Left hindlimb (tissue), 1 donor: ENCODE measurements at regions not wholly inside any gene's neighbourhood (a gene's known extent, or its start where the extent isn't known, plus 50 kb on each side); places are given as distances from the start of the nearest gene placed in this dataset.
"Not testable (repeated sequence)": the region's sequence is repeated elsewhere in the genome, so short reads cannot be mapped to it uniquely, and the experiment has no call there.

Source experiments
- DNase-seq: peaks from one replicate; pipeline ENCODE4 v3.0.0-alpha.2; 2018

DNA sequence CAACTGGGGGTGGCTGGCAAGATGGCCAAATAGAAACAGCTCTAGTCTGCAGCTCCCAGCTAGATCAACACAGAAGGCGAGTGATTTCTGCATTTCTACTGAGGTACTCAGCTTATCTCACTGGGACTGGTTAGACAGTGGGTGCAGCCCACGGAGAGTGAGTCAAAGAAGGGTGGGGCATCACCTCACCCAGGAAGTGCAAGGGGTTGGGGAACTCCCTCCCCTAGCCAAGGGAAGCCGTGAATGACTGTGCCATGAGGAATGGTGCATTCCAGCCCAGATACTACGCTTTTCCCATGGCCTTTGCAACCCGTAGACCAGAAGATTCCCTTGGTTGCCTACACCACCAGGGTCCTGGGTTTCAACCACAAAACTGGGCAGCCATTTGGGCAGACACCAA, 452.6 kb downstream of the NR4A2 start:
- not testable (repeated sequence) for DNase-seq

DNA sequence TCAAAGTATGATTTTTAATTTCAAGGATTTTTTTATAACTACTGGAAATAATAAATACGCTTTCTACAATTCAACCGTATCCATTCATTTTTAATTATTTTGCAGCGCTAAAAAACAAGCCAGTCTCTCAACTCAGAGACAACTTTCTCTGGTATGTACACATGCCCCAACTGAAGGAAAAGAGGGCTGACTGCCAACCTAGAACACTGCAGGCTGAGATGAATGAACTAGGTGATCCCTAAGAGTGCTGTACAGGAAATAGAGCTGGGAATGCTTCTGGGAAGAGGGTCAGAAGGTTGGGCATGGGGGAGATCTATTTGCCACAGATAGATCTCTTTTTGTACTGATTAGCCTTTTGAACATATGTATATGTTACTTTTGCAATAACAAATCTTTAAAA, 460.1 kb downstream of the NR4A2 start:
- no peak for DNase-seq

DNA sequence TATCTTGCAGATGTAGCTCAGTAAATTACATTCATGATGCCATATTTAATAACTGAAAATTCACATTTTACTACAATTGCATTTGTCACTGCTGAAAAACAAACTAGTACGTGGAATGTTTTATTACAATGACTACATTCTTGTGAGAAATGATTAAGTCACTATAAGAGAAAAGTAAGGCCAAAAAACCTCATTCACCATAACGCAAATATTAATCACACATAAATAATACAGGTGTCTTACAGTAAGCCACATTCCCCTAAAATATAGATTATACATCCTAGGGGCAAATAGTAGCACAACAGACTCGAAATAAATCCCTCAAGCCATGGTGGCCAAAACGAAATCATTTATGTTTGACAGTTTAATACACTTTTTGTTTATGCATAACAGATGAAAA, 460.6 kb downstream of the NR4A2 start:
- no peak for DNase-seq

DNA sequence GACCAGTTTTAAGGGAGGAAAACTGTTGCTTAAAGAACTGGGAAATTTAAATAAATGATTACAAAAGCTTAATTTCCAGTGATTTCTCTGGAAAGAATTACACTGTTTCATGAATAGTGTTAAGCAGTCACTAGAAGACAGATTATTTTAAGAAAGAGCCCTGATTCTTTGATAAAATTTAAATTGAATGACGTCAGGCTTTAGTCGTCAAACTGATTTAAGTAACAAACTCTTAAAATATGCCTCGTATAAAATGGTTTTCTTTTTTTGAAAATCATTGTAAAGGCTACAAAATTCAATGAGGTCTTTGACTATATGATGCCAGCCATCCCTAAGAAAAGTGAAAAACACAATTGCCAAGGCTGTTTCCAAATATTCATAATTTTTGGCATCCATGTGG, 465.0 kb downstream of the NR4A2 start:
- DNase-seq: no peak

DNA sequence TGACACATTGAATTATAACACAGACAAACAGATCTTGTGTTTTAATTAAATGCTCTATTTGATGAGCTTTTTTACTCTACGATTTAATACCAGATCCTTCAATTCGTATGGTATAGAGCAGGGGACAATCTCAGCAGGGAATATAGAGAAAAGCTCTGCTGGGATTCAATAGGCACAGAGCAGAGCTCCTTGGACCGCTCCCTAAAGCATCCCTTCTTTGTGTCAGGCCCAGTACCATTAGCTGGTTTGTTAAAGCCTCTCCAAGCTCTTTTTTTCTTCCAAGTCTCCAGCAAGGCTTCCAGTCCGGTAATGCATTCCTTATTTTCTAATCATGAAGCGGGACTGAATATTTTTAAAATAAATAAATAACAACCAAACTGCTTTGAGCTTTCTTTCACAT, 466.0 kb downstream of the NR4A2 start:
- DNase-seq: no peak

DNA sequence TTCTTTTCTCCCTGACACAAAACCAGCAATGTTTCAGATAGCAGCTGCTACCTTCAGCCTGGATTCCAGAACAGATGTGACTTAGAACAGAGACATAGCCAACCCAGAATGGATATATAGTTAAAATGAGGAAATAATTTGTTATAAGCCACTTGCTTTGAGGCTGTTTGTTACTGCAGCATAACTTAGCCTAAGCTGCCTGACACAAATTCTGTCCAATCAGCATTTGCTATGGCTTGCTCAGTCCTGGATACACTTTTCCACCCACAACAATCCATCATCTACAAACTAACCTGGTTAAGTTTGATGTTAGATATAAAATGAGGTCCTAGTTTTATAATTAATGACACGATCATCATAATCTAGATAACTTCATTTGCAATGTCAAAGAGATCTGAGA, 480.4 kb downstream of the NR4A2 start:
- DNase-seq: no peak

DNA sequence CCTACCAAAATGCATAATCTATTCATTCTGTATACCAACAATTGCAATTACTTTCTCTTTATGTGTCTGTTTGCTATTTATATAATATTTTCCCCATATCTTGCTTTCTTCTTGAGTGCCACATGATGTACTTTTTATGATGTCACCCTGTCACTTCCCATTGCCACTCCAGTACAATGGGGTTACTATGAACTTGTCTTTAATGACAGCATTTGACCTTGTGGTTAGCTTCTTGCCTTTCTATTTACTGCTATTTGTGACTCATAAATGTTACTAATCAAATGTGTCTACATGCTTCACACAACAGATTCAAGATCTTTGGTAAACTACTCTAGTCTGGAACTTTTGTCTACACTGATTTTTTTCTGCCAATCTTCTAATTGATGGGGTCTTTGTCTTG, 486.3 kb downstream of the NR4A2 start:
- no peak for DNase-seq

DNA sequence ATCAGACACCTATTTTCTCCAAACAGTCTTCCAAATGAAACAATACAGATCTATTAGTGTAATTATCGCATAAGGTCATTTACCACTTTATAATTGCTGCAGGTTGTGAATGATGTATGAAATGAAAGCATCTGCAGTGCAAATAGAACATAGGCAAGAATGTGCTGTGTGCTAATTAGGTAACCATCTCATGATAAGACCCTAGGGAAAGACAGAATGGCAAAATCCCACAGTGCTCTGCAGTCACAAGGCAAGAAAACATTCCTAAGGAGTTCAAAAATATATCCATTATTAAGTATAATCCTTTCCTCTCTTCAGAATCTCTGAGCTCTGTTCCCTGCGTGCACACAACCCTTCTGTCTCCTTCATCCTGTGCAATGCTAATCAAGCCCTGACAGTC, 488.1 kb downstream of the NR4A2 start:
- no peak for DNase-seq

DNA sequence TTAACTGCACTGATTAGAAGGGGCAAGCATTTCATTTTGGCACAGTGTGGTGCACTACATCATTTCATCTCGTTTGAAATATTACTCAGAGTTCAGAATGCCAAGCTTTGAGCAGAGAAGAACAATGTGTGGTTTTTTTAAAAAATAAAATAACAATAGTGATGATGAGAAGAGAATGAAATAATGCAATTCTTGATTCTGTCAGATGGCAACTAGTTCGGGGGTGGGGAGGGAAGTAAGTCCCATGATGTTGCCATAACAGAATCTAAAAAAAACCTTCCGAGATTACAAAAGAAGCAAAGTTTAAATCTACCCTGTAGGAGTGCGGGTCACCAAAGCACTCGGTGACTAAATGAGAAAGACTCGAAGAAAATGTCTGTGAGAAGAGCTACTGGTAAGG, 490.4 kb downstream of the NR4A2 start:
- DNase-seq: no peak

DNA sequence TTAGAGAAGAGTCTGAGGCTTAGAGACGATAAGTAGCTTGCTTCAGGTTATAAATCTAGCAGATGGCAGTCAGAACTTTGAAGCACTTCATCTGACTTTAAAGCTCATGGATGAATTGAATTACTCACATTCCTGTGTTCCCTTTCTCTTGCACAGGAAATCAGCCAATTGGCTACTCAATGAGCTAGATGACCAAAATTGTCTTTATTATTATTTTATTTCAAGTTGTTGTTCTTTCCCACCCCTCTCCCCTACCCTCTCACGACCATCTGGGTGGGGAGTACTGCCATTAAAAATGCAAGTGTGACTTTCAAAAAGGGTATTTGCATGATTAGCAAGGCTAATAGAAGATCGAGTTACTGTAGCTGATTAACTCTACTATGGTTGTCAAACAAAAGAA, 491.1 kb downstream of the NR4A2 start:
- DNase-seq: no peak

DNA sequence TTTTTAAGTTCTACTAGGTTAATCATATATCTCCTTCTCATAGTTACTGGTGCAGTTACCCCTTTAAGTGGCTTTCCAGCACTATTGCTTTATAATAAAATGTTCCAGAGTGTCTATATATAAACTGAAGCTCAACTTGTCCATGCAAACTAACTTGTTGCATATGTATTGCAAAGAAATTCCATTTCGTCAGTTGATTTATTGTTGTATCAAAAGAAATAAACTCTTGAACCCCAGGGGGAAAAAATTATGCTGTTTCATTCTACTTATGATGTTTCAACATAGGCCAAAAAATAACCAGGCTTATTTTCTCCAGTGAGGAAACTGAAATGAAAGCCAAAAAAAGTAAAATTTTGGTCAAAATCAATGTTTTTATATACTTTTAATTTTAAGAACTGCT, 491.9 kb downstream of the NR4A2 start:
- DNase-seq: no peak

DNA sequence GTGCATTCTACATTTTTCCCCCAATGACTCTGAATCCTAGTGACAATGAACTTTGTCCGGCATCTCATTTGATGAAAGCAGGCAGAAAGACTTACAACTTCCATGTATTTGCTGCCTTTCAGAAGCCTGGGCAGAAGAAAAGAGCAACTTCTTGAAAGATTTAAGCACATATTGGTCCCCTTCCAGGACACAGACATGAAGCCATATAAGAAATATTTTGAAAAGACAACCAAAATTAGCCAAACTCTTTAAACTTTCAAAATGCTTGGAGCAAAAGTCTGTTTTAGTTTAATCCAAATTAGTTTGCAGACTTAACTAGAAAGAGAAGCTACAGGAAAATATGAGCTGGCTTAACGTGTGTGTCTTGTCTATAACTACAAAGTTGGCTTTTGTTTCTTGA, 492.5 kb downstream of the NR4A2 start:
- no peak for DNase-seq

DNA sequence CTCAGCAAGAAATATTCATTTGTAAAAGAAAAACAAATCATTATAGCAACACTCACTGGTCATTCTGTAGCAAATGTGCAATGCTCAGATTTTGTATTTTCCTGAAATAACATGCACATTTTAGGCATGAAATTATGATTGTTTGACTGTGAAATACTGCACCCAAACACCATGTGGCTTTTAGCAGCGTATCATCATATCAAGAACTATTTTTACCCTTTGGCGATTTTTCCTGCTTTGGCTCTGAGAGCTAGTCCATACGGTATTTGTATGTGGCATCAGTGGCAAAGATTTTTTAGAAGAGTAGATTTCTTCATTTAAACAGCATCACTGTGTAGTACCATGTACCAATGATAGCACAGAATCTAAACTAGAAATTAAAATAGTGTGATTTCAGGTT, 493.1 kb downstream of the NR4A2 start:
- DNase-seq: no peak

DNA sequence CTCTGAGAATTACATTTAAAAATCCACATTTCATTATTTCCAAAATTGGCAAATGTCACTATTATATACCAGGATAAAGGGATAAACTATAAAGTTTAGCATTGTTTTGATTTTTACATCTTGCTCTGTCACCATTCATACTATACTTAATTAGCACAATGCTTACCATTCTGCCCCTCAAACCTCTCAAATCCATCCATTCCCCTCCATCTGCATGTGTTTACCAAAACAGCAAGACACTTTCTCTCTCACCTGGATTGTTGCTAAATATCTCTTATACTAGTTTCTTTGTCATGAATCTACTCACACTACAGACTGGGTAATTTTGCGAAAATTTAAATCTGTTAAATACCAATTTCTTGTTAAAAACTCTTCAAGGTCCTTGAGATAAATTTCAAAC, 496.1 kb downstream of the NR4A2 start:
- DNase-seq: no peak

DNA sequence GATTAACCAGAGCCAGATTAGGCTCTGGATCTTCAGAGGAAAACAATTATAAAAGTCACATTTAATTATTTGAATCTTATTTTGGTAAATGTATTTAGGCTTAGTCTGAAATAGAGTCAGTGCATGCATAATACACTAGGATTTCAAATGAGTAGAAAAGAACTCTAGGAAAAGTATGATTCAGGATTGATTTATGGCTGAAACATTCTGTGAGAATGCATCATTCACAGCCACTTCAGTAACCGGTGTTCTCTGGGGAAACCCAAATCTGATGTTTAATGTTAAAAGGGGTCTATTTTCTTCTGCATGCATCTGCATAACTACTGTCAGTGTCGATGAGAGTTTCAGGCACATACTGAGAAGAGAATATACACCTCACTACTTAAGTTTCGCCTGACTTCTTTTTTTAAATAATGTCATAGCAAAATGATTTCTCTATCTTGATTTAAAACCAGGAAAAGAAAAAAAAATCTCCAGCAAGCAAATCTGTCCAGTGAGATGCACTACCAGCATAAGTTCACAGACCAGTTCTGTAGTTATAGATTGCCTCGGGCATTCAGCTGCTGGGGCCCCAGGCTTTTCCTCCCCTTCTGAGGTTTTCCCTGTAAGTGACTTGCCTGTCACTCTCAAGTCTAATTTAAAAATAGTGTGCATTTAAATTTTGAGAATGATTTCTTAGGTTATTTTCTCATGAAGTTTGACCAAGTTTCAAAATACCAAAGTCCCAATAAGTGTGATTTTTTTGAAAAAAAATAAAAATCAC, 501.5 kb downstream of the NR4A2 start:
- no peak for DNase-seq

DNA sequence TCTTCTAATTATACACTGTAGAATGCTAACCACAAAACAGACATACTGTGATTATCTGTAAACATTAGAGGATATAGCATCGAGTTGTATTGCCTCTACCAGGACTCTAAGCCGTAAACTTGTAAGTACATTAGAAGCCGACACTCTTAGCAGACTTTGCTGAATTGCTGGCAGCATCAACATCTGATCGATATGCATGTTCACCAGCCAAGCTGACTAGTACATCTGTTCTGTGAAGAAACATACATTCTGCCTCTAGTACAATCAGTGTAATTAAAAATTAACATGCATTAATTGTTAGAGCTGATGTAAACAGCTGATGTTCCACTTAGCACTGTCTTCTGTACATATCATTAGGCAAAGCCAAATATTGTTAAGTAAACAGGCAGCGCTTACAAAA, 502.2 kb downstream of the NR4A2 start:
- DNase-seq: no peak

DNA sequence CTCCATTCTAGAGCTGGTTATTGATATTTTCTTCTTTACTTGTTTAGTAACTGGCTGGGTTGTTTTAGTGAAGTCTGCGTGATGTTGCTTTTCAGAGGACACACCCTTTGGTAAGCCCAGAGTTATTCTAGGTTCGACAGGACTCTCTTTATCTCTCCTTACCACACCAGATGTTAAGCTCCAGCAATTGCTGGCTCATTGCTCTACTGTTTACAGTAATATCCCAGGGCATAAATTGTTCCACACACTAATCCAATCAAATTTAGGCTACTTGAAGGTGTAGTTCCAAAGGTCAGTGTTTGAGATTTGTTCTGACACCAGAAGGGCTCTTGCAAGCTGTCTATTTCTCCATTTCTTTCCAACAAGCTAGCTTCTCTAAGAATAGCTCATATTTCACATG, 506.6 kb downstream of the NR4A2 start:
- DNase-seq: no peak

DNA sequence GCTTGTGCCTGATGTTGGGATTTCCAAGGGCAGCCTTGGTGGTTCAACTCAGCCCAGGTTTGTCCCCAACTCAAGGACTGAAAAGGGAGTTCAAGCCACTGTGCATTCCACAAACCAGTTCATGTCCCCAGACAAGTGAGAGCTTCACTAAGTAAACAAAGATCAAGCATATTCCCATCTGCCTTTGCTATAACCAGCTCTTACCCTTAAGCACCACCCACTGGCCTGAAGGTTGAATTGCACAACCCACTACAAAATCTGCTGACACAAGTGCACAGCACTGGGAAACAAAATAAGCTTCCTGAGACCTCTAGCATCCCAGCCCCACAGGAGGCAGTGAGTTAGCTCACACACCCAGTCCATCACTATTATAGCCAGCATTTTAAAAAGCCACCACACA, 516.7 kb downstream of the NR4A2 start:
- no peak for DNase-seq

DNA sequence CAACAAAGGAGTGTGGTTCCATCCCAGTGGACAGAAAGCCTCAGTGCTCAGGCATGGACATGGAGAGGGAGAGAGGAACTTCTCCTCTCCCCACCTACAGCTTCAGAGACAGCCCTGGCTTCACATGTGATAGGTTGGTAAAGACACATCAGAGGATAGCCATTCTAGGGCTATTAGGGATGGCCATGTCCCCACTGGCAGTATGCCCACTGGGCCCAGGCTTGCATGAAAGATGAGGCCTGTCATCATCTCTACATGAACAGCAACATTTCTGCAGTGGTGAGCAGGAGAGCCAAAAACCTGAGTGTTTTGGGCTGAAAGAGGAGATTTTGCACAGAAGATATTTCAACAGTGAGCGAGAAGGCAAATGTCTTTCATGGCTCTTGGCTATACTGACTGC, 517.2 kb downstream of the NR4A2 start:
- DNase-seq: no peak

DNA sequence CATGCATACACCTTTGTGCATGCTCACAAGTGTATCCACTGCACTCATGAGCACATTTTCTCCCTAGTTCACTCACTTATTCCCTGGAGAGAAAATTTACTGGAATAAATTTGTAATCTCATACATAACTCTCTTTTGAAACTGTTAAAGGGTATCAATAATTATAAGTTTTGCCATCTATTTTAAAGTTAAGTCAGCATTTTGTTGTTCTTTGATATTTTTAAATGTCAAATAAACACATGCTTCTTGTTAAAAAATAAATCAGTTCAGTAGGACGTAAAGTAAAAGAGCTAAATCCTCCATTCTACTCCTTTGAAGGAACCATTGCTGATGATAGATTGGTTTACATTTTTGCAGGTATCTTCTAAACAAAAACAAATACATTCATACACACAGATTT, 522.1 kb downstream of the NR4A2 start:
- no peak for DNase-seq

DNA sequence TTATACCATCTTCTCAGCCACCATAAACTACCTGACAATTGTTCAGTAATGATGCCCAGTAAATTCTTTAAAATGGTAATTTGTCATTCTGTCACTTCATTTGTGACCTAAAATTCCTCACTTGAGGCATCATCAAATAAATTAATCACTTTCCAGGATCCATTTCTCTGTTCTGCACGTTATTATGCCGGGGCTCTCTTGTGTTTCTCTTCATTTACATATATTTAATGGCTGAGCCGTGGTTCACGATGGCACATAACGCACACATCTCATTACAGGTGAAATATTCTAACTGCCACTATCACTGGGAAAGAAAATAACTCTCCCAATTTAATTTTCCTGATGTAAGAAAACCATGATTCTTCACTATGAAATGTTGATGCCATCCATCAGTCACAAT, 529.6 kb downstream of the NR4A2 start:
- no peak for DNase-seq

DNA sequence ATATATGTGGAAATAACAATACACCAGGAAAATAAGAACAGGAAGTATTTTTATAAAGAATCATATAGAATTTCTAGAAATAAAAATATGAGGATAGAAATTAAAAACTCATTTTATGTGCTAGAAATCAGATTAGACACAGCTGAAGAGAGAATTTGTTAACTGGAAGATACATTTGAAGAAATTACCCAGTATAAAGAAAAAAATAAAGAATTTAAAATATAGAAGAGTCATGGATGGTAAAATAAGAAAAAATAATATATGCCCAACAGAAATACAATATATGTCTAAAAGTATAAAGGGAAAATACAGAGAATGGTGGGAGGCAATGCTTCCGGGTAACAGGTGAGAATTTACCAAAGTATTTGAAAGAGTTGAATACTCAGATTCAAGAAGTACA, 539.9 kb downstream of the NR4A2 start:
- no peak for DNase-seq

DNA sequence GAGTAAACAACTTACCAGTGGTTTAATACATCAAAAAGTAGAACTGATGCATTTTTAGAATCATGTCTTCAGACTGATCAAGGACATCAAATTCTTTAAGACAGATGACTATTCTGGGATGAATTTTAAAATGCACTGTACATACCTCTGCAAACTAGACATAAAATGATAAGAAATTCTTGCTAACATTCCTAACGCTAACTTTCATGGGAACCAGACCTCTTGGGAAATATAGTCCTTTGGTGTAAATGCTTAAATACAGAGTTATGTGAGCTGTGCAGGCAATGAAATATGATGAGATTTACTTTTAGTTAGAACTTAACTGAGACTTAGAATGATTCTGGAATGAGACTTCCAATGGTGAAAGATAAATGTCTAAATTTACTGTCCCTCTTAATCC, 562.0 kb downstream of the NR4A2 start:
- DNase-seq: no peak

DNA sequence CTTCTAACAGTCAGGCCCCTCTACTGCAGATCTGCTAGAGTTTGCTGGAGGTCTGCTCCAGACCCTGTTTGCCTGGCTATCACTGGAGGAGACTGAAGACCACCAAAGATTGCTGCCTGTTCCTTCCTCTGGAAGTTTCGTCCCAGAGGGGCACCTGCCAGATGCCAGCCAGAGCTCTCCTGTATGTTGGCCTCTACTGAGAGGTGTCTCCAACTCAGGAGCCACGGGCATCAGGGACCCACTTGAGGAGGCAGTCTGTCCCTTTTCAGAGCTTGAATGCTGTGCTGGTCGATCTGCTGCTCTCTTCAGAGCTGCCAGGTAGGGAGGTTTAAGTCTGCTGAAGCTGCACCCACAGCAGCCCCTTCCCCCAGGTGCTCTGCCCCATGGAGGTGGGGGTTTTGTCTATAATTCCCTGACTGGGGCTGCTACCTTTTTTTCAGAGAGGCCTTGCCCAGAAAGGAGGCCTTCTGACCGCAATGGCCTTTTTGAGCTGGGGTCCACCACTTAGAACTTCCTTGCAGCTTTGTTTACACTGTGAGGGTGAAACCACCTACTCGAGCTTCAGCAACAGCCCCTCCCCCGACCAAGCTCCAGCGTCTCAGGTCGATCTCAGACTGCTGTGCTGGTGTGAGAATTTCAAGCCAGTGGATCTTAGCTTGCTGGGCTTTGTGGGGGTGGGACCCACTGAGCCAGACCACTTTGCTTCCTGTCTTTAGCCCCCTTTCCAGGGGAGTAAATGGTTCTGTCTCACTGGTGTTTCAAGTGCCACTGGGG, 566.0 kb downstream of the NR4A2 start:
- no peak for DNase-seq

DNA sequence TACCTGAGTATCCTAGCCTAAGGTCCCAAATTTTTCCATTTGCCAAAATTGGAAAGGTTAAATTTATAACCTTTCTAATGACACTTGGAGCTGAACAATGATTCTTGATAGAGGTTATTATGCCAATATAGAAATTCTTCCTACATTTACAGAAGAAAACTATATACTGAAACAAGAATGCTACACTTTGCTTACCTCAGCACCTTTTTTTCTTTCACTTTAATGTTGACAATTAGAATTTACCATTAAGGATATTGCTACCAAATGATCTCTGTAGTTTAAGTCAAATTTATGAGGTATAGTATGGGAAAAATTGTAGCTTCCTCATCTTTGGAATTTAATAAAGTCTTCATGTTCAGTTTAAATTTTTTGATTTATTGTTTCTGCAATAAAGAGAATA, 577.0 kb downstream of the NR4A2 start:
- no peak for DNase-seq
